GM23248 (cell line): ENCODE measurements at regions not wholly inside any gene's neighbourhood (a gene's known extent, or its start where the extent isn't known, plus 50 kb on each side); places are given as distances from the start of the nearest gene placed in this dataset.

ENCODE experiments used
- EZH2 ChIP-seq: fragments of 200-600 bp; sonication (generic); IDR thresholded peaks from 2 replicates; pipeline ENCODE4 v1.6.1; 2018; ENCODE audit warnings: antibody characterized with exemption, mild to moderate bottlenecking; ENCODE audit not compliant: insufficient read depth, poor library complexity, severe bottlenecking
- EZH2phosphoT487 ChIP-seq: fragments of 200-600 bp; sonication (generic); IDR thresholded peaks from 2 replicates; pipeline ENCODE4 v1.6.1; 2018; ENCODE audit warnings: antibody characterized with exemption, moderate library complexity, mild to moderate bottlenecking, low read depth; ENCODE audit not compliant: insufficient read depth

DNA sequence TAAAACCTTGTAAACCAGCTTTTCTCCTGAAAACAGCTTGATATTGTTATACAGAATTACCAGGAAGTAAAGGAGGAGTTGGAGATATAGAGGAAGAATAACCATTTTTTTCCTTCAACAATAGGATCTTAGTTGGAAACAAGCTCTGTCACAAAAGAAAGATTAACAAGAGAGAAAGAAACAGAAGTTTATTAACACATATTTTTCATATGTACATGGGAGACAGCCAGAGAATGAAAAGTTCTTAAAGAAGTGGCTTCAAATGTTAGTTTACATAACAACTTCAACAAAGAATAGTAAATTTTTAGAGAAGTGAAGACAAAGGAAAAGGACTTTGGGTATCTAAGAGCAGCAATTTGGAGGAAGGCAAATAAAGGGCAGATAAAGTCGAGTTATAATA is 94.9 kb upstream of the ANKRD50 start:
- TF ChIP-seq EZH2 (no peak), EZH2phosphoT487 (no peak)
